ENCODE measurements at regions not wholly inside any gene's neighbourhood (a gene's known extent, or its start where the extent isn't known, plus 50 kb on each side); places are given as distances from the start of the nearest gene placed in this dataset.

- Histone ChIP-seq H3K27me3 (peaks cover 0 to 15% of the 10 kb centered on the region in 2 donors), H3K36me3 (no peaks in the 10 kb centered on the region), H3K9me3 (peaks cover 0 to 26% of the 10 kb centered on the region in 2 donors), H3K4me3 (no peak overlapping the region), H3K4me1 (no peaks in the 10 kb centered on the region), H3K27ac (no peak overlapping the region)
- no peak for DNase-seq (ENCODE audit: low spot score in 2 of 2)
- intact Hi-C loops (cut with DNase I; ENCODE audit: low total_unique reads): no loop called here
- no peak for TF ChIP-seq POLR2A (IDR thresholded peaks at IDR 0.05)
- TF ChIP-seq POLR2AphosphoS5 (IDR thresholded peaks at IDR 0.05): no peak
- no peak for TF ChIP-seq CTCF (IDR thresholded peaks at IDR 0.05)
Observed at GRCh38 chr22:44378380-44378779, 65.6 kb upstream of the SHISAL1 start.

GRCh38 chr22:44375451-44375850, 62.7 kb upstream of the SHISAL1 start:
- no peak overlapping the region for H3K4me3 ChIP-seq
- H3K9me3 ChIP-seq: peaks cover 0 to 26% of the 10 kb centered on the region in 2 donors
- intact Hi-C loops (cut with DNase I; ENCODE audit: low total_unique reads): no loop called here
- H3K27me3 ChIP-seq: peaks cover 0 to 8% of the 10 kb centered on the region in 2 donors
- TF ChIP-seq POLR2A (IDR thresholded peaks at IDR 0.05) (no peak), CTCF (IDR thresholded peaks at IDR 0.05) (no peak), POLR2AphosphoS5 (IDR thresholded peaks at IDR 0.05) (no peak)
- no peaks in the 10 kb centered on the region for H3K36me3 ChIP-seq
- no peak for DNase-seq (ENCODE audit: low spot score in 2 of 2)
- no peak overlapping the region for H3K27ac ChIP-seq
- H3K4me1 ChIP-seq: no peaks in the 10 kb centered on the region

- no peak overlapping the region for H3K27ac ChIP-seq
- DNase-seq (ENCODE audit: low spot score in 2 of 2): no peak
- H3K27me3 ChIP-seq: no peaks in the 10 kb centered on the region
- no peak overlapping the region for H3K4me3 ChIP-seq
- H3K4me1 ChIP-seq: no peaks in the 10 kb centered on the region
- no peak for TF ChIP-seq POLR2AphosphoS5 (IDR thresholded peaks at IDR 0.05)
- intact Hi-C loops (cut with DNase I; ENCODE audit: low total_unique reads): no loop called here
- peaks cover 0 to 20% of the 10 kb centered on the region in 2 donors for H3K9me3 ChIP-seq
- no peaks in the 10 kb centered on the region for H3K36me3 ChIP-seq
Observed at GRCh38 chr22:44373234-44373633, 60.5 kb upstream of the SHISAL1 start.

- no peaks in the 10 kb centered on the region for H3K36me3 ChIP-seq
- no peak overlapping the region for H3K4me3 ChIP-seq
- H3K27ac ChIP-seq: no peak overlapping the region
- H3K27me3 ChIP-seq: no peaks in the 10 kb centered on the region
- H3K4me1 ChIP-seq: no peaks in the 10 kb centered on the region
- intact Hi-C loops (cut with DNase I; ENCODE audit: low total_unique reads): no loop called here
- DNase-seq (ENCODE audit: low spot score in 2 of 2): no peak
- TF ChIP-seq POLR2AphosphoS5 (IDR thresholded peaks at IDR 0.05) (no peak), POLR2A (IDR thresholded peaks at IDR 0.05) (no peak), CTCF (IDR thresholded peaks at IDR 0.05) (no peak)
- peaks cover 0 to 20% of the 10 kb centered on the region in 2 donors for H3K9me3 ChIP-seq
Observed at GRCh38 chr22:44372611-44373010, 59.9 kb upstream of the SHISAL1 start.

GRCh38 chr22:44371741-44372525, 59.2 kb upstream of the SHISAL1 start:
- Histone ChIP-seq H3K4me1 (no peaks in the 10 kb centered on the region), H3K4me3 (no peak overlapping the region), H3K9me3 (peaks cover 0 to 20% of the 10 kb centered on the region in 2 donors), H3K27me3 (no peaks in the 10 kb centered on the region), H3K27ac (no peak overlapping the region), H3K36me3 (no peaks in the 10 kb centered on the region)
- no peak for DNase-seq (ENCODE audit: low spot score in 2 of 2)
- intact Hi-C loops (cut with DNase I; ENCODE audit: low total_unique reads): no loop called here
- TF ChIP-seq CTCF (IDR thresholded peaks at IDR 0.05) (no peak), POLR2AphosphoS5 (IDR thresholded peaks at IDR 0.05) (no peak), POLR2A (IDR thresholded peaks at IDR 0.05) (no peak)
